Esophagus squamous epithelium (tissue), 5 donors: ENCODE measurements at regions not wholly inside any gene's neighbourhood (a gene's known extent, or its start where the extent isn't known, plus 50 kb on each side); places are given as distances from the start of the nearest gene placed in this dataset.

ENCODE experiments used
- DNase-seq: peaks from one replicate; lab custom pipeline; 2025; lab: John Stamatoyannopoulos, UW
- H3K27ac ChIP-seq, 4 donors: fragments of 200-600 bp; sonication (generic); one replicate each; pipeline ENCODE4 v1.5.1; 2016 to 2019; ENCODE audit warnings: mild to moderate bottlenecking in 1 of 4
- H3K27me3 ChIP-seq, 4 donors: fragments of 200-600 bp; sonication (generic); 1 replicate in 3 of 4; 2 replicates in 1 of 4; pipeline versions ENCODE4 v1.5.1 to v1.6.0; 2017 to 2021; ENCODE audit warnings: antibody characterized with exemption in 1 of 4
- H3K36me3 ChIP-seq, 3 donors: fragments of 200-600 bp; sonication (generic); one replicate each; pipeline ENCODE4 v1.5.1; 2016 to 2019
- H3K4me1 ChIP-seq, 3 donors: fragments of 200-600 bp; sonication (generic); one replicate each; pipeline ENCODE4 v1.5.1; 2017 to 2019
- H3K4me3 ChIP-seq, 4 donors: fragments of 200-600 bp; sonication (generic); 1 replicate in 3 of 4; 2 replicates in 1 of 4; pipeline ENCODE4 v1.5.1; 2016 to 2019; ENCODE audit warnings: mild to moderate bottlenecking in 2 of 4, moderate library complexity in 1 of 4
- H3K9me3 ChIP-seq, 3 donors: fragments of 200-600 bp; sonication (generic); one replicate each; pipeline ENCODE4 v1.5.1; 2016 to 2019
- POLR2A ChIP-seq, 4 donors: fragments of 450-650 bp; IDR thresholded peaks; one replicate each; pipeline ENCODE4 v1.6.1; 2017; ENCODE audit warnings: antibody characterized with exemption in 4 of 4, mild to moderate bottlenecking in 4 of 4, moderate library complexity in 3 of 4
- WGBS, 2 donors: methylation state at CpG; one replicate each; pipeline ENCODE4 v1.1.5; 2018; 5-methylcytosine and 5-hydroxymethylcytosine counted together
- intact Hi-C: fragments of 100-400 bp; cut with DNase I; formaldehyde crosslinking; loops from one replicate; pipeline ENCODE4 v1.15.0; 2022
- TF ChIP-seq, protein P1 (sequence below), 6 experiments: fragments of 450-650 bp in 4 of 6; fragments of 200-600 bp in 2 of 6; sonication (generic) in 2 of 6; IDR thresholded peaks; one replicate each; pipeline ENCODE4 v1.5.1; 2016 to 2019; ENCODE audit warnings: antibody characterized with exemption in 6 of 6, mild to moderate bottlenecking in 4 of 6, moderate library complexity in 4 of 6
- donor health status: DM: yes; HTN: yes; CAD: no.

DNA sequence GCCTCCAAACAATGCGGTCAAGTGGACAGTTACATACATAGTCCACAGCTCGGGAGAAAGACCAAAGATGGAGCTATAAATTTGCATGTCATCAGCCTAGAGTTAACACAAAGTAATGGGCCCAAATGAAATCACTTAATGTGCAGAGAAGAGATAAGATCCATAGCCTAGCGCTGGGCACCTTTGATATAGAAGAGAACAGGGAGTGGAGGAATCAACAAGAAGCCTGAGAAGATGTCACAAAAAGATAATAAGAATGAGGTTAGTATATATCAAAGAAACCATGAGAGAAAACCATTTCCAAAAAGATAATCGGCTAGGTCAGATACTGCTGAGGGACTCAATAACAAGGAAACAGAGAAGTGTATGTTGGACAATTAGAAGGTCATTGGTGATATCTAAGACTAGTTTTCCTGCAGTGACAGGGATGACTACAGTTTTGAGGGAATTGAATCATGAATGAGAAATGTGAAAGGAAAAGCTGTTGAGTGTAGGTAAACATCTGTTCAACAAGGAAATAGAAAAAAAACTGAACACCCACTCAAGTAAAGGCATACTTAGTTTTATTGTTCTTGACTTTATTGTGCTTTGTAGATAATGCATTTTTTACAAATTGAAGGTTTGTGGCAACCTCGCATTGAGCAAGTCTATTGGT is 68.7 kb upstream of the CDH6 start:
- WGBS, 2 donors, result 83 to 95% methylated on average over 5 of the region's 5 CpGs

DNA sequence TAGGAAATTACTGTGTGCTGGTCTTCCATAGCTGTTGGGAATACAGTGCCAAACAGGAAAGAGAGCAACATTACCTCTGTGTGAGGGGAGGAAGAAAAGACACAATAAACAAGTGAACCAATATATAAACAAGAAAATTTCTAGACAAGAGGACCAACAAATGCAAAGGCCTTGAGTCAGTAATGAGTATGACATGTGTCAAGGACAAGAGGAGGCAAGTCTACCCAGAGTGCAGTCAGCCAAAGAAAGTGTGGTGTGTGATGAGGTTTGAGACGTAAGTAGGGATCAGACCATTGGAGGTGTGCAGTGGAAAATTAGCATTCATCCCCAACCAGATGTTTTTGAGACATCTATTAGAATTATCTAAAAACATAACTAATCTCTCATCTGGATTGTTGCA is 69.5 kb upstream of the CDH6 start:
- TF ChIP-seq, protein P1, sequence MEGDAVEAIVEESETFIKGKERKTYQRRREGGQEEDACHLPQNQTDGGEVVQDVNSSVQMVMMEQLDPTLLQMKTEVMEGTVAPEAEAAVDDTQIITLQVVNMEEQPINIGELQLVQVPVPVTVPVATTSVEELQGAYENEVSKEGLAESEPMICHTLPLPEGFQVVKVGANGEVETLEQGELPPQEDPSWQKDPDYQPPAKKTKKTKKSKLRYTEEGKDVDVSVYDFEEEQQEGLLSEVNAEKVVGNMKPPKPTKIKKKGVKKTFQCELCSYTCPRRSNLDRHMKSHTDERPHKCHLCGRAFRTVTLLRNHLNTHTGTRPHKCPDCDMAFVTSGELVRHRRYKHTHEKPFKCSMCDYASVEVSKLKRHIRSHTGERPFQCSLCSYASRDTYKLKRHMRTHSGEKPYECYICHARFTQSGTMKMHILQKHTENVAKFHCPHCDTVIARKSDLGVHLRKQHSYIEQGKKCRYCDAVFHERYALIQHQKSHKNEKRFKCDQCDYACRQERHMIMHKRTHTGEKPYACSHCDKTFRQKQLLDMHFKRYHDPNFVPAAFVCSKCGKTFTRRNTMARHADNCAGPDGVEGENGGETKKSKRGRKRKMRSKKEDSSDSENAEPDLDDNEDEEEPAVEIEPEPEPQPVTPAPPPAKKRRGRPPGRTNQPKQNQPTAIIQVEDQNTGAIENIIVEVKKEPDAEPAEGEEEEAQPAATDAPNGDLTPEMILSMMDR (IDR thresholded peaks at IDR 0.05), result no peak
- TF ChIP-seq POLR2A (IDR thresholded peaks at IDR 0.05), result no peak
- 57 to 71% methylated on average over 1 of the region's 1 CpG for WGBS, 2 donors

More for the DNA sequence above, 68.7 kb upstream of the CDH6 start:
- Histone ChIP-seq H3K4me3 (no peak overlapping the region), H3K27ac (peak overlapping the region in 1 of 4 donors; percentile 10), H3K27me3 (no peaks in the 10 kb centered on the region), H3K4me1 (peaks cover 0 to 5% (median 0%) of the 10 kb centered on the region in 3 donors), H3K9me3 (no peaks in the 10 kb centered on the region), H3K36me3 (no peaks in the 10 kb centered on the region)
- TF ChIP-seq, protein P1 (IDR thresholded peaks at IDR 0.05), result no peak
- TF ChIP-seq POLR2A (IDR thresholded peaks at IDR 0.05), result no peak
- intact Hi-C loops, result no loop called here
- no peak for DNase-seq

DNA sequence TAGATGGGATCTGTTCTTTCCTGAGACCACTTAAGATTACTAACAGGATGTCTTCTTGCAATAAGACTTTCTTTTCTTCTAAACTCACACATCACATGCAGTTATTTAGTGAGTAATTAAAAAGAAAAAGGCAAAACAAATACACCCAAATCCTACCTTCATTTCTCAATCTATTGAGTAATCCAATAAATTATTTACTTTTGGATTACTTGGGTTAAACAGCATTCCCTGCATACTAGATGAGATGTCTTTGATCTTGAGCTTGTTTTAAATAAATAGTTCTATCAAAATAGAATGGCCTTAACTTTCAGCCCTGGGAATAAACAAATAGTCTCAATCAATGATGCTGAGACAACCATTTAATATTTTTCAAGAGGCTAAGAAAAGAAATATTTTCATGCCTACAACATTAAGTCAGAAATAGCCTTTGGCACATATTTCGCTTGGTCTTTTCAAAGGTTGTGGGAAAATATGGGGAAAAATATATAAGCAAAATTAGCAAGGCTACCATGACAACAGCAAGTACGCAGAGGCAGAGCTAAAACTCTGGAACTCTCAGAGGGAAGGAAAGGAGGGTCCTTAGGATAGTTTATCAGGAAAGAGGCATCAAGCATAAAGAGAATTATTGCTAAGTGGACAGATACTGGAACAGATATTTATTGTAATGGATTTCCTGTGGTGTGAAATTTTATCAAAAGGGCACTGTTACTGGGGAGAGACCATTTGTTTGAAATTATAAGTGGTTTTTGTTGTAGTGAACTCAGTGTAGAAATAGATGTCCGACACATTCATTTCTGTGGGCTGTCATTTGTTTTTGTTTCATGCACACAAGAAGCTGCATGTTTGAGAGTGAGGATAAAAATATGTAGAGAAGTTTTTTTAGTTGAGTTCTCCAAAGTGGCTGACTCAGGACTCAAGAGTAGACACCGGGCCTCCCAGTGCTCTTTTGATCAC is 70.2 kb upstream of the CDH6 start:
- TF ChIP-seq, protein P1 (IDR thresholded peaks at IDR 0.05), result no peak
- no peak for TF ChIP-seq POLR2A (IDR thresholded peaks at IDR 0.05)
- intact Hi-C loops, result no loop called here
- Histone ChIP-seq H3K27me3 (no peaks in the 10 kb centered on the region), H3K4me1 (peaks cover 0 to 5% (median 0%) of the 10 kb centered on the region in 3 donors), H3K4me3 (no peak overlapping the region), H3K36me3 (no peaks in the 10 kb centered on the region), H3K9me3 (no peaks in the 10 kb centered on the region), H3K27ac (peak overlapping the region in 2 of 4 donors; percentile 10 to 37)
- no peak for DNase-seq
- 24 to 28% methylated on average over 4 of the region's 4 CpGs for WGBS, 2 donors

More for the DNA sequence above, 69.5 kb upstream of the CDH6 start:
- Histone ChIP-seq H3K9me3 (no peaks in the 10 kb centered on the region), H3K36me3 (no peaks in the 10 kb centered on the region), H3K4me1 (peaks cover 0 to 5% (median 0%) of the 10 kb centered on the region in 3 donors), H3K4me3 (no peak overlapping the region), H3K27me3 (no peaks in the 10 kb centered on the region), H3K27ac (peak overlapping the region in 2 of 4 donors; percentile 10 to 37)
- DNase-seq, result no peak
- intact Hi-C loops, result no loop called here

DNA sequence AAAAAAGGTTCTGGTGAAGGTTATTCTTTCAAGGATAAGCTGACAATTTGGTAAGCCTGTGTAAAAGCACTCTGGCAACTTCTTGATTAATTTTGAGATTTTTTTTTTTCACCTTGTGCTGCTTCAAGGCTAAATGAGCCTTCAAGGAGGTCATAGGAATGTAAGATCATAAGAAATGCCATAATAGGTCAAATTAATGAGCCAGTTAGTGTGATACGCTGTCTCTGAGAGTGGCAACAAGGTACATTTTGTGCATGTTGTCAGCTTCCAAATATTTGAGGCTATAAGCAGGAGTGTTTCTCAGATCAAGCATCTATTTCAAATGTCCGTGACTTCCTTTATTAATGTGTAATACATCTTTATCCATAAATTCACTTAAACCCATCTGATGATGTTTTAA is 72.3 kb upstream of the CDH6 start:
- Histone ChIP-seq H3K4me3 (no peak overlapping the region), H3K36me3 (no peaks in the 10 kb centered on the region), H3K4me1 (peaks cover 0 to 5% (median 0%) of the 10 kb centered on the region in 3 donors), H3K27ac (no peak overlapping the region), H3K27me3 (no peaks in the 10 kb centered on the region), H3K9me3 (no peaks in the 10 kb centered on the region)
- no peak for DNase-seq
- TF ChIP-seq, protein P1 (IDR thresholded peaks at IDR 0.05), result no peak
- no peak for TF ChIP-seq POLR2A (IDR thresholded peaks at IDR 0.05)
- WGBS, 2 donors, result 86 to 91% methylated on average over 2 of the region's 2 CpGs
- intact Hi-C loops, result no loop called here

DNA sequence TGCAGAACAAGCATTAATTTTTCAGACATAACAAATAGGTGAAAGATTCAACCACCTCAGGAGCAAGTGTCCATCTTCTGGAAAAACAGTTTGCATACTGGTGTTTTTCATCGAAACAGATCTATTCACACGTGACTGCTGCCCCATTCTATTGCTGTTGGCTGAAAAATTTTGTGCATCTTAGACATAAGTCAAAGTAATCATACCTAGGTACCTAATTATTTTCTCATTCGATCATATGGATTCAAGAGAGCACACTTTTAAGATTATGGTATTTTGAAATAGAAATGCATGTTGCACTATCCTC is 72.9 kb upstream of the CDH6 start:
- intact Hi-C loops, result no loop called here
- Histone ChIP-seq H3K4me3 (no peak overlapping the region), H3K27ac (no peak overlapping the region), H3K4me1 (peaks cover 0 to 5% (median 0%) of the 10 kb centered on the region in 3 donors), H3K9me3 (no peaks in the 10 kb centered on the region), H3K36me3 (no peaks in the 10 kb centered on the region), H3K27me3 (no peaks in the 10 kb centered on the region)
- WGBS, 2 donors, result 46 to 49% methylated on average over 3 of the region's 3 CpGs
- TF ChIP-seq, protein P1 (IDR thresholded peaks at IDR 0.05), result no peak
- no peak for TF ChIP-seq POLR2A (IDR thresholded peaks at IDR 0.05)
- DNase-seq, result no peak
